Neuronal stem cell (in vitro differentiated cells): ENCODE measurements at regions not wholly inside any gene's neighbourhood (a gene's known extent, or its start where the extent isn't known, plus 50 kb on each side); places are given as distances from the start of the nearest gene placed in this dataset.

Experiments
- DNase-seq: peaks from one replicate; pipeline ENCODE4 v3.0.0-alpha.2; 2013; ENCODE audit warnings: low spot score
- H2AFZ ChIP-seq: one replicate; pipeline ENCODE4 v1.6.1; 2013; ENCODE audit warnings: mild to moderate bottlenecking, low read length, inconsistent platforms
- H2AK5ac ChIP-seq: 2 replicates; pipeline ENCODE4 v1.6.1; 2013; ENCODE audit warnings: low read depth, mild to moderate bottlenecking, inconsistent platforms, low read length, moderate library complexity, mixed read lengths
- H2BK120ac ChIP-seq: 2 replicates; pipeline ENCODE4 v1.6.1; 2013; ENCODE audit warnings: low read depth, mild to moderate bottlenecking, inconsistent platforms, low read length, moderate library complexity, mixed read lengths
- H2BK12ac ChIP-seq: one replicate; pipeline ENCODE4 v1.6.1; 2013; ENCODE audit warnings: low read length, inconsistent platforms
- H2BK15ac ChIP-seq: 2 replicates; pipeline ENCODE4 v1.6.1; 2013; ENCODE audit warnings: mild to moderate bottlenecking, low read length, inconsistent platforms, mixed read lengths
- H2BK5ac ChIP-seq: one replicate; pipeline ENCODE4 v1.6.1; 2013; ENCODE audit warnings: inconsistent platforms, mild to moderate bottlenecking, low read length, moderate library complexity
- H3K14ac ChIP-seq: one replicate; pipeline ENCODE4 v1.6.1; 2013; ENCODE audit warnings: low read length, inconsistent platforms
- H3K18ac ChIP-seq: 2 replicates; pipeline ENCODE4 v1.6.1; 2013; ENCODE audit warnings: low read length, inconsistent platforms
- H3K23ac ChIP-seq: 2 replicates; pipeline ENCODE4 v1.6.1; 2013; ENCODE audit warnings: low read depth, mild to moderate bottlenecking, mixed read lengths, low read length, inconsistent platforms; ENCODE audit not compliant: poor library complexity
- H3K27ac ChIP-seq: replicated peaks from 3 replicates; pipeline ENCODE4 v1.5.1; 2013; ENCODE audit warnings: low read length, inconsistent platforms
- H3K27me3 ChIP-seq, 3 experiments: 2 replicates each; pipeline ENCODE4 v1.6.1; 2013; ENCODE audit warnings: low read length in 3 of 3, mild to moderate bottlenecking in 2 of 3, inconsistent platforms in 1 of 3, low read depth in 1 of 3, mixed read lengths in 1 of 3, moderate library complexity in 1 of 3; ENCODE audit not compliant: control insufficient read depth in 3 of 3, insufficient read depth in 3 of 3
- H3K36me3 ChIP-seq, 2 donors: replicated peaks in 1 of 2; 2 replicates each; pipeline ENCODE4 v1.6.1; 2013; ENCODE audit warnings: low read length in 2 of 2; ENCODE audit not compliant: control insufficient read depth in 2 of 2, insufficient read depth in 2 of 2
- H3K4ac ChIP-seq: 2 replicates; pipeline ENCODE4 v1.6.1; 2013; ENCODE audit warnings: inconsistent platforms, mild to moderate bottlenecking, low read length, moderate library complexity
- H3K4me1 ChIP-seq, 2 donors: 1 replicate in 1 of 2; 2 replicates in 1 of 2; pipeline ENCODE4 v1.6.1; 2013; ENCODE audit warnings: low read length in 2 of 2, low read depth in 1 of 2; ENCODE audit not compliant: control insufficient read depth in 2 of 2, insufficient read depth in 1 of 2
- H3K4me2 ChIP-seq: one replicate; pipeline ENCODE4 v1.6.1; 2013; ENCODE audit warnings: mild to moderate bottlenecking, low read length, inconsistent platforms; ENCODE audit not compliant: insufficient read depth, poor library complexity, severe bottlenecking
- H3K4me3 ChIP-seq, 2 donors: 2 replicates each; pipeline ENCODE4 v1.5.1; 2013; ENCODE audit warnings: low read length in 2 of 2, mild to moderate bottlenecking in 2 of 2, inconsistent platforms in 1 of 2, moderate library complexity in 1 of 2
- H3K79me1 ChIP-seq: one replicate; pipeline ENCODE4 v1.6.1; 2013; ENCODE audit warnings: low read depth, mild to moderate bottlenecking, inconsistent platforms, low read length, moderate library complexity
- H3K9ac ChIP-seq: one replicate; pipeline ENCODE4 v1.6.1; 2013; ENCODE audit warnings: mild to moderate bottlenecking, low read depth, low read length, inconsistent platforms; ENCODE audit not compliant: poor library complexity
- H3K9me3 ChIP-seq, 2 donors: replicated peaks in 1 of 2; 2 replicates each; pipeline versions ENCODE3 to v1.6.1; 2013; ENCODE audit warnings: low read length in 2 of 2, mild to moderate bottlenecking in 2 of 2, inconsistent platforms in 1 of 2, low read depth in 1 of 2, mixed read lengths in 1 of 2, moderate library complexity in 1 of 2; ENCODE audit not compliant: control insufficient read depth in 2 of 2, insufficient read depth in 1 of 2
- H4K8ac ChIP-seq: one replicate; pipeline ENCODE4 v1.6.1; 2013; ENCODE audit warnings: low read depth, mild to moderate bottlenecking, inconsistent platforms, low read length, moderate library complexity
- H4K91ac ChIP-seq: one replicate; pipeline ENCODE4 v1.6.1; 2013; ENCODE audit warnings: low read length, low read depth, mild to moderate bottlenecking, inconsistent platforms; ENCODE audit not compliant: poor library complexity
- WGBS, 2 donors: extraction: QIAGEN DNeasy Blood & Tissue Kit; methylation state at CpG; one replicate each; pipeline ENCODE4 v1.1.7; 2013; ENCODE audit warnings: missing lambda C conversion rate in 2 of 2, mixed read lengths in 1 of 2; ENCODE audit not compliant: insufficient read length in 2 of 2, insufficient replicate concordance in 1 of 2; ENCODE audit errors: extremely low coverage in 2 of 2; 5-methylcytosine and 5-hydroxymethylcytosine counted together

GRCh38 chr2:187150670-187151069, 297.4 kb downstream of the CALCRL start:
- no peaks in the 10 kb centered on the region for H3K79me1 ChIP-seq
- H2BK15ac ChIP-seq, result no peak overlapping the region
- H3K9ac ChIP-seq, result no peak overlapping the region
- H2AFZ ChIP-seq, result no peak overlapping the region
- H3K14ac ChIP-seq, result no peak overlapping the region
- H3K27ac ChIP-seq, result no peak overlapping the region
- H3K4me1 ChIP-seq, result no peaks in the 10 kb centered on the region
- no peak overlapping the region for H4K8ac ChIP-seq
- peaks cover 0 to 6% of the 10 kb centered on the region in 2 donors for H3K9me3 ChIP-seq
- no peak for DNase-seq
- no CpG with 5 or more reads among the region's 3 CpGs for WGBS, 2 donors
- H2BK5ac ChIP-seq, result no peak overlapping the region
- no peak overlapping the region for H2BK12ac ChIP-seq
- H3K4me3 ChIP-seq, result no peak overlapping the region
- H3K27me3 ChIP-seq, result no peaks in the 10 kb centered on the region
- no peaks in the 10 kb centered on the region for H3K36me3 ChIP-seq
- H2BK120ac ChIP-seq, result no peak overlapping the region
- H4K91ac ChIP-seq, result no peak overlapping the region
- H3K23ac ChIP-seq, result no peak overlapping the region
- H3K4me2 ChIP-seq, result no peak overlapping the region
- H3K4ac ChIP-seq, result no peak overlapping the region
- no peak overlapping the region for H2AK5ac ChIP-seq
- no peak overlapping the region for H3K18ac ChIP-seq

- H3K18ac ChIP-seq, result no peak overlapping the region
- DNase-seq, result no peak
- no peak overlapping the region for H2AFZ ChIP-seq
- H2BK5ac ChIP-seq, result no peak overlapping the region
- peaks cover 0 to 8% of the 10 kb centered on the region in 2 donors for H3K9me3 ChIP-seq
- no peaks in the 10 kb centered on the region for H3K4me1 ChIP-seq
- no peak overlapping the region for H3K14ac ChIP-seq
- no peak overlapping the region for H2BK120ac ChIP-seq
- H4K8ac ChIP-seq, result no peak overlapping the region
- no peaks in the 10 kb centered on the region for H3K27me3 ChIP-seq
- H3K4me3 ChIP-seq, result no peak overlapping the region
- WGBS, 2 donors, result no CpG with 5 or more reads among the region's 2 CpGs
- no peak overlapping the region for H2BK12ac ChIP-seq
- no peak overlapping the region for H2AK5ac ChIP-seq
- no peak overlapping the region for H4K91ac ChIP-seq
- no peaks in the 10 kb centered on the region for H3K79me1 ChIP-seq
- H3K4ac ChIP-seq, result no peak overlapping the region
- H3K27ac ChIP-seq, result no peak overlapping the region
- H3K9ac ChIP-seq, result no peak overlapping the region
- H3K36me3 ChIP-seq, result no peaks in the 10 kb centered on the region
- H3K23ac ChIP-seq, result no peak overlapping the region
- H2BK15ac ChIP-seq, result no peak overlapping the region
- no peak overlapping the region for H3K4me2 ChIP-seq
Observed at GRCh38 chr2:187148059-187148714, 299.2 kb upstream of the ZSWIM2 start.

- Histone ChIP-seq H2BK120ac (no peak overlapping the region), H4K91ac (no peak overlapping the region), H4K8ac (no peak overlapping the region), H3K4me3 (no peak overlapping the region), H3K23ac (no peak overlapping the region), H3K14ac (no peak overlapping the region), H2BK12ac (no peak overlapping the region), H3K4me1 (no peaks in the 10 kb centered on the region), H3K36me3 (no peaks in the 10 kb centered on the region), H3K4me2 (no peak overlapping the region), H3K27ac (no peak overlapping the region), H2BK15ac (no peak overlapping the region), H3K18ac (no peak overlapping the region), H3K9me3 (peaks cover 0 to 13% of the 10 kb centered on the region in 2 donors), H3K4ac (no peak overlapping the region), H2BK5ac (no peak overlapping the region), H3K9ac (no peak overlapping the region), H3K27me3 (no peaks in the 10 kb centered on the region), H3K79me1 (no peaks in the 10 kb centered on the region), H2AFZ (no peak overlapping the region), H2AK5ac (no peak overlapping the region)
- WGBS, 2 donors, result no CpG with 5 or more reads among the region's 3 CpGs
- DNase-seq, result no peak
Observed at GRCh38 chr2:187143537-187143936, 294.6 kb upstream of the ZSWIM2 start.

- H3K79me1 ChIP-seq, result no peaks in the 10 kb centered on the region
- no peak overlapping the region for H3K4me2 ChIP-seq
Observed at GRCh38 chr2:187139469-187139868, 290.5 kb upstream of the ZSWIM2 start.

More at GRCh38 chr2:187139469-187139868, 290.5 kb upstream of the ZSWIM2 start:
- H3K9me3 ChIP-seq, result peaks cover 0 to 5% of the 10 kb centered on the region in 2 donors
- H2BK5ac ChIP-seq, result no peak overlapping the region
- no peak overlapping the region for H2BK12ac ChIP-seq
- H2AK5ac ChIP-seq, result no peak overlapping the region
- no peak overlapping the region for H2BK120ac ChIP-seq
- H3K9ac ChIP-seq, result no peak overlapping the region
- H3K4ac ChIP-seq, result no peak overlapping the region
- no peak overlapping the region for H2BK15ac ChIP-seq
- no peak overlapping the region for H3K27ac ChIP-seq
- no peak overlapping the region for H4K8ac ChIP-seq
- H3K18ac ChIP-seq, result no peak overlapping the region
- H3K4me1 ChIP-seq, result no peaks in the 10 kb centered on the region
- no peak overlapping the region for H4K91ac ChIP-seq
- H3K14ac ChIP-seq, result no peak overlapping the region
- DNase-seq, result no peak
- no peaks in the 10 kb centered on the region for H3K27me3 ChIP-seq
- H3K36me3 ChIP-seq, result no peaks in the 10 kb centered on the region
- no peak overlapping the region for H2AFZ ChIP-seq
- H3K4me3 ChIP-seq, result no peak overlapping the region
- no peak overlapping the region for H3K23ac ChIP-seq
